ENCODE measurements at regions not wholly inside any gene's neighbourhood (a gene's known extent, or its start where the extent isn't known, plus 50 kb on each side); places are given as distances from the start of the nearest gene placed in this dataset.

DNA sequence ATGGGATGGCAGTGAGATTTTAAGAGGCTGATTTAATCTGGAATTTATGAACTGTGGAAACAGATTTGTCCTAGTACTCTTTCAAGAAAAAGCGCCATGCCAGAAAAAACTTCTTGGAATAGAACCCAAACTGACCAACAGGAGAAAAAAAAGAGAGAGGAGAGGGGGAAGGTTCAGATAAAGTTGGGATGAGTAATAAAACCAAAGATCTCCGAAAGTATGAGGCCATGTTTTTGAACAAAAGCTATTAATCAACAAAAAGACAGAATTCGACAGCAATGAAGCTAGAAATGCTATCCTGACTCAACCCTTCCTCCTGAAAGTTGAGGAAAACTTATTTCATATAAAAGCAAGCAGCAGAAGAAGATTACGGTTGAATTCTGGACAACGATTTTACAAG is 135.5 kb downstream of the CEMIP2 start:
- no peak for TF ChIP-seq POLR2A (IDR thresholded peaks at IDR 0.05)
- TF ChIP-seq, protein P1, sequence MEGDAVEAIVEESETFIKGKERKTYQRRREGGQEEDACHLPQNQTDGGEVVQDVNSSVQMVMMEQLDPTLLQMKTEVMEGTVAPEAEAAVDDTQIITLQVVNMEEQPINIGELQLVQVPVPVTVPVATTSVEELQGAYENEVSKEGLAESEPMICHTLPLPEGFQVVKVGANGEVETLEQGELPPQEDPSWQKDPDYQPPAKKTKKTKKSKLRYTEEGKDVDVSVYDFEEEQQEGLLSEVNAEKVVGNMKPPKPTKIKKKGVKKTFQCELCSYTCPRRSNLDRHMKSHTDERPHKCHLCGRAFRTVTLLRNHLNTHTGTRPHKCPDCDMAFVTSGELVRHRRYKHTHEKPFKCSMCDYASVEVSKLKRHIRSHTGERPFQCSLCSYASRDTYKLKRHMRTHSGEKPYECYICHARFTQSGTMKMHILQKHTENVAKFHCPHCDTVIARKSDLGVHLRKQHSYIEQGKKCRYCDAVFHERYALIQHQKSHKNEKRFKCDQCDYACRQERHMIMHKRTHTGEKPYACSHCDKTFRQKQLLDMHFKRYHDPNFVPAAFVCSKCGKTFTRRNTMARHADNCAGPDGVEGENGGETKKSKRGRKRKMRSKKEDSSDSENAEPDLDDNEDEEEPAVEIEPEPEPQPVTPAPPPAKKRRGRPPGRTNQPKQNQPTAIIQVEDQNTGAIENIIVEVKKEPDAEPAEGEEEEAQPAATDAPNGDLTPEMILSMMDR (IDR thresholded peaks at IDR 0.05): no peak
- no peak for TF ChIP-seq EP300 (IDR thresholded peaks at IDR 0.05)

All from tibial nerve (tissue), 4 donors.